ENCODE measurements at regions not wholly inside any gene's neighbourhood (a gene's known extent, or its start where the extent isn't known, plus 50 kb on each side); places are given as distances from the start of the nearest gene placed in this dataset.

DNA sequence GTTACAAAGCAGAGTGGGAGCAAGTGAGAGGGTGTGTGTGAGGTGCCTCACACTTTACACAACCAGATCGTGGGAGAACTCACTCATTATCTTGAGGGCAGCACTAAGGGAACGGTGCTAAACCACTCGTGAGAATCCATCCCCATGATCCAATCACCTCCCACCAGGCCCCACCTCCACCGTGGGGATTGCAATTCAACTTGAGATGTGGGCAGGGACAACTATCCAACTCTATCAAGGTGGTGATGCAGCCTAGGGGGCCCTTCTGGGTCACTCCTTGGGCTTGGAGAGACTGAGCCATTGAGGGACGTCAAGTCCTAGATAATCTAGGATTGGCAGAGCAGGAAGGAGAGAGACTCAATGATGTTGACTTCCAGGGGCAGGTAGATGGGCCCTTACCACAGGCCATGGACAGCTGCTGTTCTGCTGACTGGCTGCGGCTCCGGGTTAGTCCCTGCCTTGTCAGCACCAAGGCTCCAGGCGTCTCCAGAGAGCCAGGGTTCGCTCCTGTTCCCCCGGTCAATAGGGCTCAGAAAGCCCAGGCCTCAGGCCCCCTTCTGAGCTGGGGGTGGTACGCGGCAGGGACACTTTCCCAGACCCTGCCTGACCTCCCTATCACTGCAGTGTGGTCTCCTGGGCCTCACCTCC, 193.2 kb upstream of the HS6ST1 start:
- Histone ChIP-seq H3F3A (ENCODE audit: control insufficient read depth, insufficient read depth) (no peaks in the 10 kb centered on the region), H3K4me3 (ENCODE audit: low read length) (no peak overlapping the region), H3K4me1 (ENCODE audit: control insufficient read depth, low read length) (peaks cover 14% of the 10 kb centered on the region), H3K36me3 (ENCODE audit: control insufficient read depth, low read length) (no peaks in the 10 kb centered on the region), H3K4me2 (ENCODE audit: low read length) (no peak overlapping the region), H3K27me3 (ENCODE audit: control insufficient read depth, low read length) (no peaks in the 10 kb centered on the region), H4K20me1 (ENCODE audit: control insufficient read depth, insufficient read depth, low read depth, low read length) (no peaks in the 10 kb centered on the region), H3K9me3 (ENCODE audit: control insufficient read depth, insufficient read depth, low read length) (no peaks in the 10 kb centered on the region), H3K9me2 (replicated peaks; ENCODE audit: control insufficient read depth, low read length) (no peaks in the 10 kb centered on the region), H3K27ac (ENCODE audit: low read depth, low read length) (no peak overlapping the region), H3K79me2 (ENCODE audit: control insufficient read depth, low read length) (no peaks in the 10 kb centered on the region)
- TF ChIP-seq, protein P1, sequence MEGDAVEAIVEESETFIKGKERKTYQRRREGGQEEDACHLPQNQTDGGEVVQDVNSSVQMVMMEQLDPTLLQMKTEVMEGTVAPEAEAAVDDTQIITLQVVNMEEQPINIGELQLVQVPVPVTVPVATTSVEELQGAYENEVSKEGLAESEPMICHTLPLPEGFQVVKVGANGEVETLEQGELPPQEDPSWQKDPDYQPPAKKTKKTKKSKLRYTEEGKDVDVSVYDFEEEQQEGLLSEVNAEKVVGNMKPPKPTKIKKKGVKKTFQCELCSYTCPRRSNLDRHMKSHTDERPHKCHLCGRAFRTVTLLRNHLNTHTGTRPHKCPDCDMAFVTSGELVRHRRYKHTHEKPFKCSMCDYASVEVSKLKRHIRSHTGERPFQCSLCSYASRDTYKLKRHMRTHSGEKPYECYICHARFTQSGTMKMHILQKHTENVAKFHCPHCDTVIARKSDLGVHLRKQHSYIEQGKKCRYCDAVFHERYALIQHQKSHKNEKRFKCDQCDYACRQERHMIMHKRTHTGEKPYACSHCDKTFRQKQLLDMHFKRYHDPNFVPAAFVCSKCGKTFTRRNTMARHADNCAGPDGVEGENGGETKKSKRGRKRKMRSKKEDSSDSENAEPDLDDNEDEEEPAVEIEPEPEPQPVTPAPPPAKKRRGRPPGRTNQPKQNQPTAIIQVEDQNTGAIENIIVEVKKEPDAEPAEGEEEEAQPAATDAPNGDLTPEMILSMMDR (IDR thresholded peaks at IDR 0.05; ENCODE audit: low read depth, low read length, poor library complexity, severe bottlenecking), result no peak
- no peak for TF ChIP-seq EZH2phosphoT487 (IDR thresholded peaks at IDR 0.05; ENCODE audit: borderline replicate concordance, low read length)

DNA sequence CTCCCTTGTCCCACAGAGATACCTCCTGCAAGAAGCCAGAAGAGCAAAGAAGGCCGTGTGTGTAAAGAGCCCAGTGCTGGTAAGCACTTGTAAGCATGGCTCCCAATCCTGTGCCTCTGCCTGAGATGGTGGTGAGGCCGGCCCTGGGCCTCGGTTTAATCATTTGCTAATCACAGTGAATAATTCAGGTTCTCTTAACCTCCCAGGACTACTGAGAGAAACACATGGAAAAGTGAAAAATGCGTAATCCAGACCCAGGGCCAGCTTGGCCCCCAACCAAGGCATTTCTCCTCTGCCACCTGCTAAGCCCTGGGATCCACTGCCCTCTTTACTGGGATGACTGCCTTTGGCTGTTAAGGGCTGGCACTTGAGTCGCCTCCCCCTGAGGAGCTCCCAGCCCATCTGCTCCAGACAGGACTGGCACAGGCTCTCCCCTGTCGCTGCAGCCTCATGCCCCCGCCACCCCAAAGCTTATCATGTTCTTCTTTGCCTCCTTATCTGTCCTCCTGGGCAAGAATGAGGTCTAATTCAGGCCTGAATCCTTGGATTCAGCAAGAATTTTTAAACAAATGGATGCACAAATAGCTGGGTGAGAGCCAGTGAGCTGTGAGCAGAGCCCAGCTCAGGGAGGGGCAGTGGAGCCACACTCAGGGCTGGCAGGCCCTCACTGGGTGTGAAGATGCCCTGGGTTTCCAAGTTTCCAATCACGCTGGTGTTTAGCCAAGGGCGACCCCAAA, 193.9 kb upstream of the HS6ST1 start:
- Histone ChIP-seq H3K4me2 (ENCODE audit: low read length) (no peak overlapping the region), H3K9me2 (replicated peaks; ENCODE audit: control insufficient read depth, low read length) (no peaks in the 10 kb centered on the region), H3K36me3 (ENCODE audit: control insufficient read depth, low read length) (no peaks in the 10 kb centered on the region), H3K4me1 (ENCODE audit: control insufficient read depth, low read length) (peaks cover 14% of the 10 kb centered on the region), H4K20me1 (ENCODE audit: control insufficient read depth, insufficient read depth, low read depth, low read length) (no peaks in the 10 kb centered on the region), H3K27ac (ENCODE audit: low read depth, low read length) (no peak overlapping the region), H3K79me2 (ENCODE audit: control insufficient read depth, low read length) (no peaks in the 10 kb centered on the region), H3K4me3 (ENCODE audit: low read length) (no peak overlapping the region), H3F3A (ENCODE audit: control insufficient read depth, insufficient read depth) (no peaks in the 10 kb centered on the region), H3K9me3 (ENCODE audit: control insufficient read depth, insufficient read depth, low read length) (no peaks in the 10 kb centered on the region), H3K27me3 (ENCODE audit: control insufficient read depth, low read length) (no peaks in the 10 kb centered on the region)
- no peak for TF ChIP-seq EZH2phosphoT487 (IDR thresholded peaks at IDR 0.05; ENCODE audit: borderline replicate concordance, low read length)
- TF ChIP-seq, protein P1 (IDR thresholded peaks at IDR 0.05; ENCODE audit: low read depth, low read length, poor library complexity, severe bottlenecking), result no peak

DNA sequence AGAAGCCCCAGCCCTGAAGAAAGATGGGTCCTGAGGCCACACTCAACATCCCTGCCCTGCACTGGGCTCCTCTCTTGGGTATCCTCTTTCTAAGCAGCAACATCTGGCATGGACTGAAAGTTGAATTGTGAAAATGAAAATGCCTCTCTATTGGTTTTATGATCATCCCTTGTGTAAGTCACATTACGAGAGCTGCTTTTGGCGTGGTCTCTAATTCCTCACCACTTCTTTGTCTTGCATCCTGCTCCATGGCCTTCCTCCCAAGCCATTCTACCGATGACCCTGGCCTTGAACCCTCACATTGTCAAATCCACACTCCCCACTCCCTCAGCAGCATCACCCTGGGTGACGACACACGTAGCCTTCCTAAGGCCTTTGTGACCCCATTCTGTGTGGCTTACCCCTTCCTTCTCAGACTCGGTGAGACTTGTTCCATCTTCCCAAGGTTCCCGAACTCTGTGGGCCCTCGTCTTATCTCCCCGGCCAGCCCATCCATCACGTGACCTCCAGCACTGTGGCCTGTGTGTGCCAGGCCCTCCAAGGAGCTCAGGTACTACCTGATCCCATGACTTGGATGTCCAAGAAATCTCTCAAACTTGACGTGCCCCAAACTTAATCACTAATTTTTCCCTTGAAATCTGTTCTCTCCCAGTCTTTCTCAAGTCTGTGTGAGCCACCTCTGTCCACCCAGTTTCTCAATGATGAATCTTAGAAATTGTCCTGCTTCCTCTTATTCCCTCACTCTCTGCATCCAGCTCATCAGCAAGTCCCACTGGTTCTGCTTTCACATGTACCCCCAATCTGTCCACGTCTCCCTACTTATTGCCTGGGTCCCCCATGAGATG, 194.7 kb upstream of the HS6ST1 start:
- no peaks in the 10 kb centered on the region for H3K36me3 ChIP-seq (ENCODE audit: control insufficient read depth, low read length)
- H3K4me1 ChIP-seq (ENCODE audit: control insufficient read depth, low read length), result peaks cover 14% of the 10 kb centered on the region
- H3K27me3 ChIP-seq (ENCODE audit: control insufficient read depth, low read length), result no peaks in the 10 kb centered on the region
- no peaks in the 10 kb centered on the region for H3K9me2 ChIP-seq (replicated peaks; ENCODE audit: control insufficient read depth, low read length)
- TF ChIP-seq EZH2phosphoT487 (IDR thresholded peaks at IDR 0.05; ENCODE audit: borderline replicate concordance, low read length), result no peak
- TF ChIP-seq, protein P1 (IDR thresholded peaks at IDR 0.05; ENCODE audit: low read depth, low read length, poor library complexity, severe bottlenecking), result no peak
- peak overlapping the region; percentile 31 for H3K4me3 ChIP-seq (ENCODE audit: low read length)
- H3K4me2 ChIP-seq (ENCODE audit: low read length), result peak overlapping the region; percentile 52
- no peak overlapping the region for H3K27ac ChIP-seq (ENCODE audit: low read depth, low read length)
- H3K9me3 ChIP-seq (ENCODE audit: control insufficient read depth, insufficient read depth, low read length), result no peaks in the 10 kb centered on the region
- H3F3A ChIP-seq (ENCODE audit: control insufficient read depth, insufficient read depth), result no peaks in the 10 kb centered on the region
- H3K79me2 ChIP-seq (ENCODE audit: control insufficient read depth, low read length), result no peaks in the 10 kb centered on the region
- no peaks in the 10 kb centered on the region for H4K20me1 ChIP-seq (ENCODE audit: control insufficient read depth, insufficient read depth, low read depth, low read length)

All from DOHH2 (cell line).